Thyroid gland (tissue), 4 donors: ENCODE measurements at regions not wholly inside any gene's neighbourhood (a gene's known extent, or its start where the extent isn't known, plus 50 kb on each side); places are given as distances from the start of the nearest gene placed in this dataset.

ENCODE experiments used
- DNase-seq, 2 donors: peaks; one replicate each; pipeline ENCODE4 v3.0.0-alpha.2; 2019
- H3K27ac ChIP-seq, 3 donors: fragments of 200-600 bp; sonication (generic); 1 replicate in 2 of 3; 2 replicates in 1 of 3; pipeline ENCODE4 v1.5.1; 2016 to 2019; ENCODE audit warnings: mild to moderate bottlenecking in 1 of 3, moderate library complexity in 1 of 3
- H3K27me3 ChIP-seq: fragments of 200-600 bp; sonication (generic); one replicate; pipeline ENCODE4 v1.5.1; 2019
- H3K36me3 ChIP-seq, 2 donors: fragments of 200-600 bp; sonication (generic); one replicate each; pipeline ENCODE4 v1.5.1; 2016 to 2019
- H3K4me1 ChIP-seq, 2 donors: fragments of 200-600 bp; sonication (generic); one replicate each; pipeline ENCODE4 v1.5.1; 2017 to 2019
- H3K4me3 ChIP-seq, 3 donors: fragments of 200-600 bp; sonication (generic); replicated peaks in 1 of 3; 1 replicate in 2 of 3; 2 replicates in 1 of 3; pipeline ENCODE4 v1.5.1; 2016; ENCODE audit warnings: mild to moderate bottlenecking in 1 of 3
- H3K9me3 ChIP-seq: fragments of 200-600 bp; sonication (generic); one replicate; pipeline ENCODE4 v1.5.1; 2017
- POLR2A ChIP-seq, 2 donors: fragments of 450-650 bp; IDR thresholded peaks; one replicate each; pipeline ENCODE4 v1.6.1; 2017; ENCODE audit warnings: antibody characterized with exemption in 2 of 2, mild to moderate bottlenecking in 2 of 2, moderate library complexity in 1 of 2
- WGBS, 2 donors: methylation state at CpG; one replicate each; pipeline ENCODE4 v1.1.5; 2017; 5-methylcytosine and 5-hydroxymethylcytosine counted together
- intact Hi-C: fragments of 100-400 bp; cut with DNase I; formaldehyde crosslinking; loops from one replicate; pipeline ENCODE4 v1.15.1; 2023
- TF ChIP-seq, protein P1 (sequence below), 6 experiments: fragments of 200-600 bp in 3 of 6; fragments of 450-650 bp in 3 of 6; sonication (generic) in 3 of 6; IDR thresholded peaks; one replicate each; pipeline ENCODE4 v1.5.1; 2016 to 2019; ENCODE audit warnings: antibody characterized with exemption in 6 of 6, mild to moderate bottlenecking in 2 of 6, inconsistent platforms in 1 of 6, moderate library complexity in 1 of 6

DNA sequence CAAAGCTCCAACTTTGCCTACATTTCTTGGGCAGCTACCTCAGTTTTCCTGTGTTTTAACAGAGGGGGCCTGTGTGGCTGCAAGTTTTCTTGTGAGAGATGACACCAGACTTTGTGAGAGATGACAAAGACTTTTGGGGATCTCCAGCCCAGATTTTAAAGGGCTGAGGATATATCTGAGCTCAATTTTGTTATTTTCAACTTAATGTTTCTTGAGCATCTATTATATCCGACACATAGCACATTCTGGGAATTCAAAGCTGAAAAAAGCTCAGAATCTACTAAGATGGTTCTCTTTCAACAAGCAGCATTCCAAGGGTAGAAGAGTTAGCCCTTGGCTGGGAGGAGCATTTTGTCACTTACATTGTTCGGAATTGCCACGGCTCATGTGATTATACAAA is 53.4 kb upstream of the PTGFRN start:
- DNase-seq: no peak
- Histone ChIP-seq H3K36me3 (no peaks in the 10 kb centered on the region), H3K27me3 (no peaks in the 10 kb centered on the region), H3K27ac (no peak overlapping the region), H3K4me3 (no peak overlapping the region), H3K9me3 (no peaks in the 10 kb centered on the region), H3K4me1 (peaks cover 0 to 13% of the 10 kb centered on the region in 2 donors)
- intact Hi-C loops: loop anchor here (10.0 kb wide), 1 partner anchor 188 kb away; no protein-coding TSS in a partner anchor
- 94 to 95% methylated on average over 3 of the region's 3 CpGs for WGBS, 2 donors
- no peak for TF ChIP-seq POLR2A (IDR thresholded peaks at IDR 0.05)
- TF ChIP-seq, protein P1, sequence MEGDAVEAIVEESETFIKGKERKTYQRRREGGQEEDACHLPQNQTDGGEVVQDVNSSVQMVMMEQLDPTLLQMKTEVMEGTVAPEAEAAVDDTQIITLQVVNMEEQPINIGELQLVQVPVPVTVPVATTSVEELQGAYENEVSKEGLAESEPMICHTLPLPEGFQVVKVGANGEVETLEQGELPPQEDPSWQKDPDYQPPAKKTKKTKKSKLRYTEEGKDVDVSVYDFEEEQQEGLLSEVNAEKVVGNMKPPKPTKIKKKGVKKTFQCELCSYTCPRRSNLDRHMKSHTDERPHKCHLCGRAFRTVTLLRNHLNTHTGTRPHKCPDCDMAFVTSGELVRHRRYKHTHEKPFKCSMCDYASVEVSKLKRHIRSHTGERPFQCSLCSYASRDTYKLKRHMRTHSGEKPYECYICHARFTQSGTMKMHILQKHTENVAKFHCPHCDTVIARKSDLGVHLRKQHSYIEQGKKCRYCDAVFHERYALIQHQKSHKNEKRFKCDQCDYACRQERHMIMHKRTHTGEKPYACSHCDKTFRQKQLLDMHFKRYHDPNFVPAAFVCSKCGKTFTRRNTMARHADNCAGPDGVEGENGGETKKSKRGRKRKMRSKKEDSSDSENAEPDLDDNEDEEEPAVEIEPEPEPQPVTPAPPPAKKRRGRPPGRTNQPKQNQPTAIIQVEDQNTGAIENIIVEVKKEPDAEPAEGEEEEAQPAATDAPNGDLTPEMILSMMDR (IDR thresholded peaks at IDR 0.05): no peak

DNA sequence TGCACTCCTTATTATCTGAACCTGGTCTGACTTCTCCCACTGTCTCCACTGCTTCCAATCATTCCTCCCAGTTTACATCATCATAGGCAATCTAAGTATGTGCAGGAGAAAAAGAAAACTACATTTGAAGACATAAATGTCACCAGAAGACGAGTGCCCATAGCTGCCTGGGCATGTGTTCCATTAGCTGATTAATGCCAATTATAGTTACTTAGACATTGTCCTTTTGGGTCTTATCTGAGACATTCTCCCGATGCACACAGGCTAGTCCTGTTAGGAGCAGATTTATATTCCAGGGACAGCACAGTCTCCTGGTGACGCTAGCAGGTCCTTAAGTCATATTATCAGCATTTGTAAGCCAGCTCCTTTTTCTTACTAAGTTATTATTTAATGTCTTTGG is 52.6 kb upstream of the PTGFRN start:
- intact Hi-C loops: loop anchor here (10.0 kb wide), 1 partner anchor 188 kb away; no protein-coding TSS in a partner anchor
- Histone ChIP-seq H3K27ac (no peak overlapping the region), H3K9me3 (no peaks in the 10 kb centered on the region), H3K4me1 (peaks cover 0 to 13% of the 10 kb centered on the region in 2 donors), H3K27me3 (no peaks in the 10 kb centered on the region), H3K4me3 (no peak overlapping the region), H3K36me3 (no peaks in the 10 kb centered on the region)
- WGBS, 2 donors: 96 to 97% methylated on average over 3 of the region's 3 CpGs
- no peak for DNase-seq
- TF ChIP-seq POLR2A (IDR thresholded peaks at IDR 0.05): no peak
- TF ChIP-seq, protein P1 (IDR thresholded peaks at IDR 0.05): no peak
